ENCODE measurements at regions not wholly inside any gene's neighbourhood (a gene's known extent, or its start where the extent isn't known, plus 50 kb on each side); places are given as distances from the start of the nearest gene placed in this dataset.
A peak's percentile ranks its signal among the peaks of the same experiment; 100 is the strongest.
"Not testable (repeated sequence)": the region's sequence is repeated elsewhere in the genome, so short reads cannot be mapped to it uniquely, and the experiment has no call there.

DNA sequence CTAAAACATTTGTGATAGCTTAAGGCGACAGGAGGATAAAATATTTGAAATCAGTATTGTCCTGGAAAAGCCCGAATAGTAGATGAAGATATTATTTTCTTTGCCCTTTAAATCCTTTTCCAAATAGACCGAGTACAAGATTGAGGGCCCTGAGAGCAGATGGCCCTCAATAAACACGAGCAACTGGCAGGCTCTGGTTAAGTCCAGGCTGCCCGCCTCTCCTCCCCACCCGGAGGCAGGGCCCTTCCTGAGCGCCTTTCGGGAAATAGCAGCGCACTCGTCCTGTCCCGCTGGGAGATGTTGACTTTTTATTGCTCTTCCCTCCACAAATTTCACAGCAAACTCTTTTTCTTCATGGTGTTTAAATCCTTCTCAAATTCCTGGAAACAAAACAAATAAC, 50.8 kb upstream of the MAX start:
- DNase-seq (ENCODE audit: low spot score) = no peak

DNA sequence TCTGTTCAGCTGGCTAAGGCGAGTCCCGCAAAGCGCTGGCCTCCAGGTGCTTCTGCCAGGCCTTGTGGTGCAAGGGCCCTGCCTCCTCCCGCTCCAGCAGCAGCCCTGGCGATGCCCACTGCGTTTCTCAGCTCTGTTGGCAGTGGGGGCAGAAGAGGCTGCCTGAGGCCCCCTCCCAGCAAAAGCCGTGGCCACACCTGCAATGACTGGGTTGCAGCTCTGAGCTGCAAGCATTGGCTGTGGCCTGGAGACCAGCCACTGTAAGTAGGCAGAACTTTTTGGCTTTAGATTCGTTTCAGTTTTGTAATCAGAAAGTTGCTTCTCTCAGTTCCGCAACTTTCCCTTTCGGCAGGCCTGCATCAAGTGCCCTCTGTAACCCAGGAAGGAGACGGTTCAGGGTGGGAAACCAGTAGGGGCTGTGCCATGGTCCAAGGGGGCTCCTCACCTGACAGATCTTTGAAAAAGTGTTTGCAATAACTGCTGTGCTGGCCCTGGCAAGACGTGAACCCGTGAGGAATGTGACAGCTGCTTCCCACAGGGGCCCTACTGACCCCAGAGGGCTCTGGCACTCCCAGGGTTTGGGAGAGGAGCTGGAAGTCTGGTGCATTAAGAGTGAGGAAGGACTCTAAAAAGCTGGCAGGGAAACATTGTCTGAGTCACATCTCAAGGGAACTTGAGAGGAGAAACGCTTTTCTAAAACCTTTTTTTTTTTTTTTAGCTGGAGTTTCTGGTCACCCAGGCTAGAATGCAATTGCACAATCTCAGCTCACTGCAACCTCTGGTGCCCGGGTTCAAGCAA, 54.5 kb upstream of the MAX start:
- DNase-seq (ENCODE audit: low spot score) = no peak

DNA sequence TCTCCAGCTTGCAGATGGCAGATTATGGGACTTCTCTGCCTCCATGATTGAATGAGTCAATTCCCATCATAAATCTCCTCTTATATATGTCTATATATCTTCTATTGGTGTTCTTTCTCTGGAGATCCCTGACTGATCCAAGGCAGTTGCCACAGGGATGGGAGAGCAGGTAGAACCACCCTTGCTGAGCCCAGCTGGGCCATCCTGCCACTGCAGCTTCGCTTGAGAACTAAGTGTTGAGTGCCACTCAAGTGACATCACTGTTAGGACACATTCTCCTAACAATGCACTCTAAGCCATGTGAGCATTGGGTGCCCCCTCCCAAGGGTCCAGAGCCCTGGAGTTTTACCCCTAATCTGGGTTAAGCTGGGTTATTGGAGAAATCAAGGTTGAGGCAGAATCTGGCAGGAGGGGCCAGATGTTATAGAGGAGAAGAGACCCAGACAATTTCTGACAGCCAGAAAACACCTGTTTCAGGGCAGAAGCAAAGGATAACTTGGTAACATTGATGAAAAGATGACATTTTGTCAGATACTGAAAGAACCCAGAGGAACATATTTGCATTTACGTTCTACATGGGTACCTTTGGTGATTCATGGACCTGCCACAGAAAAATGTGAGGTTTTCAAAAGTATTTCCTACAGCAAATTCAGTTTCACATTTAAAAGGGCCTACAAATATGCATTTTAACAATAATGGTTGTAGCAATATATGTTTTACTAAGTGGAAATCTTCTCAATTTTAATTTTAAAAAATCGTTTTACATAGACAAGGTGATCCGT, 57.2 kb upstream of the MAX start:
- no peak for DNase-seq (ENCODE audit: low spot score)

DNA sequence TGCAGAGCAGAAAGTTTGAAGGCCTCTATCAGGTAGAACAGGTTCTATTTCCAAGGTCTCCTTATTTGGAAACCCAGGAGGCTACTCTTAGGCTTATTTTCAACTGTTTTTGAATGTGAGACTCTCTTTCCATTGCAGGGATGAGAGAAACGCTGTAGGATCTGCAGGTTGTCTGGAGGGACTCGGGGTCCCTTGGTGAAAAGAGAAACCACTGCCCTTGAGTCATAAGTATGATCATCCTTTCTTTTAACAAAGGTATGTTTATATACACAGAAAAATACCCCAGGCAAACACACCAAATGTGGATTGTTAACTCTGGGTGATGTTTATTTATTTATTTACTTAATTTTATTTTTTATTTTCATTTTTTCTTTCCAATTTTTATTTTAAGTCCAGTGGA, 57.8 kb upstream of the MAX start:
- no peak for DNase-seq (ENCODE audit: low spot score)

DNA sequence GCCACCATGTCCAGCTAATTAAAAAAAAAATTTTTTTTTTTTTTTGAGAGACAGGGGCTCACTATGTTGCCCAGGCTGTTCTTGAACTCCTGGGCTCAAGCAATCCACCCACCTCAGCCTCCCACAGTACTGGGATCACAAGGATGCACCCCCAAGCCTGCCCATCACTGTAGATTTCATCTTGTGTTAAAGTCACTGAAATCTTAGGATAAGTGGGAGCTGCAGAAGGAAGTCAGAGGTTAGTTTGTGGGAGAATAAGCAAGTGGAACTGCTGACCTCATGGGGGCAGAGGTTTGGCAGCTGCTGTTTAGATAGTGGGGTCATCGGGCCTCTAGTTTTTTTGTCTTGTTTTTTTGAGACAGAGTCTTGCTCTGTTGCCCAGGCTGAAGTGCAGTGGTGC, 59.7 kb upstream of the MAX start:
- no peak for DNase-seq (ENCODE audit: low spot score)

DNA sequence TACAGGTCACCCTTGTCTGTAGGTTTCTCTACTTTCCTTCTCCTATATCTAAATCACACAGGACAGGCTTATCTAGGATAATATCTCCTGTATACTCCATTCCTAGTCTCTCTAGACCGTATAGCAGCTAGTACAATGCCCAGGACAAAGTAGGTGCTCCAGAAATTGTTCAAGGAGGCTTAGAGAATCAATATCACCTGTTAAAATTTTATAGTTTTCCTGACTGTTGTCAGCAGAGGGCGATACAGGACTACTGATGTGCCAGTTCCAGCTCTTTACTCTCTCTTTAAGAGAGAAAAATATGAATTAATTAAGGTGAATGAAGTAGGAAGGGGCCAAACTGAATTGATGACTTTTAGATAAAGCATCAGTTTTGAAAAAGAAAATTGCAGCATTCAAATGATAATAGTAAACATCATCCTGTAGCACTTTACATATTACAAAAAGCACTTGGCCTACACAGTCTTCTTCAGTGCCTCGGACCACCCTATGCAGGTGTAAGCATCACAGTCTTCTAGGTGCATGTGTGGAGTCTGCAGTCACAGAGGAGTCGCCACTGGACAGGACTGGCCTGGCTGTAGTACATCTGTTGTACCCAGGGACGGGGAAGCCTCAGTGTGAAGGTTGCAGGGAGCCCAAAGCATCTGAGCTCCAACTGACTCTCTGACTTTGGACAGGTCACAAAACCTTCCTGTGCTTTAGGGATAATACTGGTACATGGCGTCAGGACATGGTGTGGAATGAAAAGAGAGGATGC, 61.9 kb upstream of the MAX start:
- DNase-seq (ENCODE audit: low spot score) = peak; percentile 53

DNA sequence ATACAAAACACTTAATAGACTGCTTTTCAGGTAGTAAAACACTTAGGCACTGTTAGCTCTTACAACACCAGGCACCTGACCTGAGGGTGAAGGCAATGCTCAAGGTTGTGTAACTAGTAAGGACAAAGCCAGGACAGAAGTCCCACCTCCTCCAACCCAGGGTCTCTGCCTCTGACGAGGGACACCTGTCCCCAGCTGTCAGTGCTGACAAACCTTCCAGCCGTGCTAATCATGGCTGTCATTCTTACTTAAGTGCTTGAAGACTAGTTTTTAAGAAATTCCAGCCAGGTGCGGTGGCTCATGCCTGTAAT, 62.5 kb upstream of the MAX start:
- no peak for DNase-seq (ENCODE audit: low spot score)

DNA sequence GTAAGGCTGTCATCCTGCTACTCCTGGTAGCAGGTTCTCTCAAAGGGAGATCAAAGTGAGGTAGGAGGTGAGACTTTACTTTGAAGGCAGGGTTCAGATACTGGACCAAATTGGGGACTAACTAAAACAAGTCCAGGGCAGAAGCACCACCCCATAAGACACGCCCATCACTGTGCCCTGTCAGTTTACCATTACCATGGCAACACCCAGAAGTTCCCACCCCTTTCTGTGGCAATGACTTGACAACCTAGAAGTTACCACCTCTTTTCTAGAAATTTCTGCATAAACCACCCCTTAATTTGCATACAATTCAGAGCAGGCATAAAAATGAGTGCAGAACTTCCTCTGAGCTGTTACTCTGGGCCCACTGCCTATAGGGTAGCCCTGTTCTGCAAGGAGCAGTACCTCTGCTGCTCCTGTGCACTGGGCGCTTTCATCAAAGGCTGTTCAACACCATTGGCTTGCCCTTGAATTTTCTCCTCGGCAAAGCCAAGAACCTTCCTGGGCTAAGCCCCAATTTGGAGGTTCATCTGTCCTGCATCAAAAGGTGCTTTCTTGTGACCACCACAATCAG, 64.8 kb upstream of the MAX start:
- DNase-seq (ENCODE audit: low spot score) = no peak

DNA sequence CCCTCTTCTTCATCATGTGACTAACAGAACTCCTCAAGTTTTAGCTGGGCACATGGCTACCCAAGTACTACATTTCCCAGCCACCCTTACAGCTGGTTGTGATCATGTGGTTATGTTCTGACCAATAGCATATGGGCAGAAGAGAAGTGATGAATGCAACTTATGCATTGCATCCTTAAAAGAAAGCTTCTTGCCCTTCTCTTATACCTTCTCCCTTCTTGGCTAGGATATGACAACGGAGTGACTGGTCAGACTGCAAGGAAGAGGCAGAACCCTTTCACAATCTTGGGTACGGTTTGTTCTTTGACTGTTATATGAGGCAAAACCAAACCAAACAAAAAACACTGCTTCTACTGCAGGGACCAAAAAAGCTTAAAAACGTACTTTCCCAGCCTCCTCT, 66.5 kb upstream of the MAX start:
- no peak for DNase-seq (ENCODE audit: low spot score)

DNA sequence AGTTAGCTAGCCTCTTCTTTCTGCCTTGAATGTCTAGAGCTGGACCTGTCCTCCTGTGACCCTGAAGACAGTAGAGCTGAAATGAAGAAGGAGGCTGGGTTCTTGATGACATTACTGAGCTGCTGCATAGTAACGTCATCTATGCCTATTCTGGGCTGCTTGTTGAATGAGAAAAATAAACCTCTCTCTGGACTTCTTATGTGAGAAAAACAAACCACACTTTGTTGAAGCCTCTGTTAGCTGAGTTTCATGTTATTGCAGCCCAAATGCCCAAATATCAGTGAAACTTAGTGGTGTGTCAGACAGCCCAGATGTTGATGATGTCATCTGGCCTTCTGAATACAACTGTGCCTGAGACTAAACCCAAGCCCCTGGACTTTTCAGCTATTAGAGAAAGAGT, 67.0 kb upstream of the MAX start:
- DNase-seq (ENCODE audit: low spot score) = no peak

DNA sequence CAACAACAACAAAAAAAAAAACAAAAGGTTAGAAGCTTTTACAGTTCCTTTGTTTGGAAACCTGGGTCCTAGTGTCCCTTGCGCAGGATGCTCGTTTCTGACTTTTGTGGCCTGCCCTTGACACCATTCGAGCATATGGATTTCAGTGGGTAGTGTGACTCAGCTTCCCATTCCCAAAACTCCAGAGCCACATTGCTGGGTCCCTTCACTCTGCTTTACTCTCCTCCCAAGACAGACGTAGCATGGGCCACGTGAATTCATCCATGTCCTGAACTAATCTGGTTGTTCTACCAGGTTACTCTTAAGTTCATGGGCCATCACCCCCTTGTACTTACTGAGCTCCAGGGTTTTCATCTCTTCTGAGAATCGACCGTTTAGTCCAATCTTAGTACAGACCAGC, 68.0 kb upstream of the MAX start:
- no peak for DNase-seq (ENCODE audit: low spot score)

DNA sequence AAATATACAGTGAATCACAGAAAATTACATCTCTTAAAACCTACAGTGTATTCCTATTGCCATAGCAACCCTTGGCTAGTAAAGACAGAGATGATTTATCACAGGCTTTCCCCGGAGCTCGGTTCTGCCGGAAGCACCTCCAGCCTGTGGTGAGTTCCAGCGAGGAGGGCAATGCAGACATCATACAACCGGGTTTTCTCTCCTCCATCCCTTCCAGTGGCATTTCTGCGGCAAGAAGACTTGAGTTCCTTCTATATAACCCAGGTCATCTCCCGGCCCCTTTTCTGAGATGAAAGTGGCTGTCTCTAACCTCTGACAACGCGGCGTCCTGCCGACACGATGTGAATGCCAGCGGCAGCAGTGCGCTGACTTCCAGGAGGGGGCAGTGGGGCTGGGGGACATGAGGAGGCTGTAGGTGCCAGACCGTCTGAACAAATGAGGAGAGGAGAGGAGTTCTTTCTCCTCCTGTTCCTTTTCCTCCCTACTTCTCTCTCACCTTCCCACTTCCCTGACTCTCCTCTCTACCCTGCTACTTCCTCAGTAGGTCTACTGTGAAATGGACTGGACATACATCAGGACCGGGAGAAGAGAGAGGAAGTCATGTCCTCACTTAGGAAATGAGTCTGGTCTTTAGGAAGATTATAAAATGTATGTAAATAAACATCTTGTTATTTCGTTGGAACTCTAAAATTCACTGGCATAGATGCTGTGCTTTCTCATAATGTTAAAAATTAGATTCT, 68.6 kb upstream of the MAX start:
- peak; percentile 58 for DNase-seq (ENCODE audit: low spot score)

DNA sequence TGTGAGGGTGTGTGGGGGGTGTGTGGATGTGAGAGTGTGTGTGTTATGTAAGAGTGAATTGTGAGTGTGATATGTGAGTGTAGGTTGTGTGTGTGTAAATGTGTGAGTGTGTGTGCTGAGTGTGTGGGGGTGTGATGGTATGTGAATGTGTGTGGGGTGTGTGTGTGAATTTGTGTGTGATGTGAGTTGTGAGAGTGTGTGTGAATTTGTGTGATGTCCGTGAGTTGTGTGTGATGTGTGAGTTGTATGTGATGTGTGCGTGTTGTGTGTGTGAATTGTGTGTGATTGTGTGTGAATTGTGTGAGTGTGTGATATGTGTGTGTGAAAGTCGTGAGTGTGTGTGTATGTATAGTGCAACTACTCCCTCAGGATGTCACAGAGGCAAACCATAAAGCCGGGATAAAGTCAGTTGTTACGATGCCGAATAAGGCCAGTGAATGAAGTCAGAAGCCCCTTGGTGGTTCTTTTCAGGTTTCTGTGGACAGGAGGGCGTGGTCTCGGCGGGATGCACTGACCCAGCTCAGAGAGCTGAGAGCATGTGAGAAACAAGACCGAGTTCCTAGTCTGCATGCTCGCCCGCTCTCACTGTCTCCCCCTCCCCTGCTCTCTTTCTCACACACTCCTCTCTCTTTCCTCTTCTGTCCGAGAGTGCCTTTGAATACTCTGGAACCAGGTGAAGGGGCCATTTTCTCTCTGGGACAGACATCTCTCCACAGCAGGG, 71.8 kb upstream of the MAX start:
- DNase-seq (ENCODE audit: low spot score) = no peak

DNA sequence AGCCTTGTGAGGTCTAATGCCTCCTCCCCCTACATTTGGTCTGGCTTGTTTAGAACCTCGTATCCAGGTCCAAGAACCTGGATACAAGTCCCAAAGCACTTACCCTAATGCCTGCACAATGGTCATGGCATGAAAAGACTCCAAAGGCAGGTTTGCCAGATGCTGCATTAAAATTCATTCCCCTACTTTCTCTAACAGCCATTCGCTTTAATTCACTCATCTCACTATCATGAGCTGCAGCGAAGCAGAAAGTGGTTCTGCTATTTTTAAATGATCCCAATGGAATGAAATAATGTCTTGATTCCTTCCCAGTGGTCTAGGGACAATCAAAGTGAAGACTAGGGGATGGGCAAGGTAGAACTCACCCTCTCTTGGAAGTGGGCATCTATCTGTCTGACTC, 72.5 kb upstream of the MAX start:
- DNase-seq (ENCODE audit: low spot score) = no peak

DNA sequence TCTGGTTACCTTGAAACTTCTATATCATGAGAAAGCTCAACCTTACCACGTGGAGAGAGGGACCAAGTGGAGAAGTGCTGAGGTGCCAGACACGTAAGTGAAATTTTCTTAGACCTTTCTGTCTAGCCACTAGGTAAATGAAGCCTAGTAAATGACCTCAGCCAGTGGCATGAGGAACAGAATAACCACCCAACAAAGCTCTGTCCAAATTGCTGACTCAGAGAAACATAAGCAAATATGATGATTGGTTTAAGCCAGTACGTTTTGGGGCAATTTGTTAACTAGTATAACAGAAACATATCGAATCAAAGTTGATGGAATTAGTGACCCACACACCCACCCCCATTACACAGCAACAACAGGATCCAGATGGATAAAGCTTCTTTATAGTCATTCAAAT, 75.2 kb upstream of the MAX start:
- DNase-seq (ENCODE audit: low spot score) = no peak

DNA sequence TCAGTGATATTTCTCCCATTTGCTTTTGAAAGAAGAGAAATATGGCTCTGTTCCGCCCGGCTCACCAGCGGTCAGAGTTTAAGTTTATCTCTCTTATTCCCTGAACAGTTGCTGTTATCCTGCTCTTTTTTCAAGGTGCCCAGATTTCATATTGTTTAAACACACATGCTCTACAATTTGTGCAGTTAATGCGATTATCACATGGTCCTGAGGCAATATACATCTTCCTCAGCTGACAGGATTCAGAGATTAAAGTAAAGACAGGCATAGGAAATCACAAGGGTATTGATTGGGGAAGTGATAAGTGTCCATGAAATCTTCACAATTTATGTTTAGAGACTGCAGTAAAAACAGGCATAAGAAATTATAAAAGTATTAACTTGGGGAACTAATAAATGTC, 76.9 kb upstream of the MAX start:
- not testable (repeated sequence) for DNase-seq (ENCODE audit: low spot score)

DNA sequence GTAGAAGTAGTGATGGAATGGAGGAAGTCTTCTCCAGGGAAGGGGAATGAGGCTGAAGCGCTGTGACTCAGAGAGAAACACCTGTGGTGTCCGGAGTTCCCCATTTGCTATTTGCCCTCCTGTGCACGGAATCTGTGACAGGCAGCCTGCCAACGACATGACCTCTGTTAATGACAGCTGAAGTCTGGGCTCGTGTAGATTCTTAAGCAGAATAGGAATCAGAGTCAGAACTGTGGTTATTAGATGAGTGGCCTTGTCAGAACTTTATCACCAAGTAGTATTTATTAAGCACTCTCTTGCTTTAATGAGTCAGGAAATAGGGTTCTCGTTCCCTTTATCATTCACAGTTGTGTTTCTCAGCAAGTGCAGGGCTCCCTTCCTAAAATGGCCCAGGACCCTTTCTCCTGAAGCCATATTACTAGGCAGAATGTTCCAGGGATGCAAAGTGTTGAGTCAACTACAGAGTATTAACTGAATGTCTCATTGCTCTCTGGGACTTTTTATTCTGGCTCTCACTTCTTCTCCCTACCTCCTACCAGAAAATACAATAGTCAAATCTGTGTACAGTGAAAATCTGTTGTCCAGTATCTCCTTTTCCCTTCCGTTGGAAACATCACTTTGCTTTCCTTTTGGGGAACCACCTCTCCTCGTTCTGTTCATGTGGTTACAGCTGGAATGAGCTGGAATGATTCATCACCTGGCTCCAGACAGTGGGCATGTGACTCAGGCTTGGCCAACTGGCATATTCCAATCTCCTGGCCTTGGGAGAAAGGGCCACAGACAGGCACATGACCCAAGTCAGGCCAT, 77.8 kb upstream of the MAX start:
- no peak for DNase-seq (ENCODE audit: low spot score)

DNA sequence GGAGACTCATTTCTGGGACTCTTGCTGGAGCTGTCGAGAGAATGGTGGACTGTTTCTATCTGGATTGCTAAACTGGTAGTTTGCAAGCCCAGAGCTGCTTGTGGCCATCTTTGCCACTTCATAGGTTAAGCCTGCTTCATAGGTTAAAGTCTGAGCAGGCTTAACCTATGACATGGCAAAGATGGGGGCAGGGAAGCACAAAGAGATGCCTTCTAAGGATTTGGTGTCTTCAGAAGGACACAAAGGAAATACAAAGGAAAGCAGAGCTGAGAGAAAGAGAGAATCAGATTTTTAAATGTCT, 78.4 kb upstream of the MAX start:
- DNase-seq (ENCODE audit: low spot score) = no peak

DNA sequence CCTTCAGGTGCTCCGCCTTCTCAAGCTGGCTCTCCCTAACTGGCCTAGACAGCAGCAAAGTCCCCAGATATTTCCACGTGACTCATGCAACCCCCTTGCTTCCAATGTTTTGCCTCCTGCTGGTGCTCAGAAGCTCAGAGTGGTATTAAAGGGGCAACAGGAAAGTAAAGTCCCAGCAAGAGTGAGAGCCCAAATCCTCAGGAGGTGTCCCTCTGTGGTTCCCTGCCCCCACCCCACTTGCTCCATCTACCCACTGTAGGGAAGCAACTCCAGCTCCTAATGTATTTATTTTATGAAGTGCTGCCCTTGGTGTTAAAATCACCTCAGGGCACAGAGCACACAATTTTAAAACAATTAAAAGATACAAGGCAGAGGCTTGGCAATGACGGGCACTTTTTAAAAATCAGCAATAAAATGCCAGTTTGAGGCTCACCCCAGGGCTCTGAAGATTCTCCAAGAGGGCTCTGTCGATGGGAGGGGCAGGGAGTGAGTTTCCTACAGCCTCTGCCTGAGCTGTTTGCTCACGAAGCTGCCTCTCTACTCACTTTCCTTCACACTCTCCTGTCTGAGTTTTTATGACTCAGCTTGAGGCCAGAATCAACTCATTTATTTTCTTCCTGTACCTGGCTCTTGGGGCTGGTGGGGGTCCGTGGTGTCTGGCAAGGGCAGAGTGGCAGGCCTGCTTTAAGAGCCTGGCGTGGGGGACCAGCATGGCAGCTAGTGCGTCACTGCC, 81.9 kb upstream of the MAX start:
- DNase-seq (ENCODE audit: low spot score) = no peak

DNA sequence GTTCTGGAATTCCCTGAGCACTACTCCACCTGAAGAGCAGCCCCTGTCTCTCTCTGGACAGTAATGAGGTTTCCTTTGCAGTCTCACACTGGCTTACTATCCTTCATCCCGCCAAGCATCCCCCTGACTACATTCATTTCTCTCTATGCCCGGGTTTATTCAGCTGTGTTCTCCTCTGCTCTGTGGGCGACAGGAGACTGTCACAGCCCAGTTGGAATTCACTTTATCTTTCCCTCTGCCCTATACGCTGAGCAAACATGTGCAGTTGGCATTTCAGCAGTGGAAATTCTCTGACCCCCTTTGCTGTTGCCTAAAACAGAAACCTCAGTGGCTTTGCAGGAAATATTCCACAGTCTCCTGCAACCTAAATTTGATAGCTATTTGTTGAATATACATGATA, 83.5 kb upstream of the MAX start:
- no peak for DNase-seq (ENCODE audit: low spot score)
